A673 (cell line): ENCODE measurements at regions not wholly inside any gene's neighbourhood (a gene's known extent, or its start where the extent isn't known, plus 50 kb on each side); places are given as distances from the start of the nearest gene placed in this dataset.

ENCODE experiments used
- BruUV-seq: library from RNA; stranded (reverse); fragments of 400-500 nt; replicated peaks from 2 replicates; lab custom pipeline; 2021; lab: Mats Ljungman, UMichigan
- CTCF ChIA-PET: fragments of 300-600 bp; sonication (Branson Sonifier 250); formaldehyde crosslinking; loops from one replicate; lab custom pipeline; 2022; ENCODE audit warnings: antibody characterized with exemption; lab: Charles Lee
- POLR2A ChIA-PET: fragments of 300-600 bp; sonication (Branson Sonifier 250); formaldehyde crosslinking; loops from one replicate; lab custom pipeline; 2022; ENCODE audit warnings: antibody characterized with exemption; ENCODE audit not compliant: low non-redundant PET; lab: Charles Lee
- DNase-seq: peaks from one replicate; pipeline ENCODE4 v3.0.0-alpha.2; 2015; ENCODE audit warnings: low spot score
- H3K27ac ChIP-seq: fragments of 200-600 bp; sonication (generic); 2 replicates; pipeline ENCODE4 v1.5.1; 2016; ENCODE audit warnings: mixed run types, low read depth, mild to moderate bottlenecking, mixed read lengths, antibody characterized with exemption, low read length; ENCODE audit not compliant: poor library complexity, severe bottlenecking
- H3K27me3 ChIP-seq: fragments of 200-600 bp; sonication (generic); replicated peaks from 2 replicates; pipeline ENCODE4 v1.6.1; 2017; ENCODE audit warnings: mixed run types, low read depth, mild to moderate bottlenecking, mixed read lengths, antibody characterized with exemption, low read length; ENCODE audit not compliant: insufficient read depth, poor library complexity
- H3K36me3 ChIP-seq: fragments of 200-600 bp; sonication (generic); 2 replicates; pipeline ENCODE4 v1.6.1; 2016; ENCODE audit warnings: mixed run types, mild to moderate bottlenecking, mixed read lengths, antibody characterized with exemption, low read length; ENCODE audit not compliant: insufficient read depth, poor library complexity, severe bottlenecking
- H3K4me1 ChIP-seq: fragments of 200-600 bp; sonication (generic); 2 replicates; pipeline ENCODE4 v1.6.1; 2017; ENCODE audit warnings: mixed run types, mild to moderate bottlenecking, mixed read lengths, antibody characterized with exemption, low read length; ENCODE audit not compliant: insufficient read depth, poor library complexity, severe bottlenecking
- H3K4me3 ChIP-seq: fragments of 200-600 bp; sonication (generic); 2 replicates; pipeline ENCODE4 v1.5.1; 2016; ENCODE audit warnings: low read depth, mixed run types, mild to moderate bottlenecking, mixed read lengths, low read length; ENCODE audit not compliant: poor library complexity, severe bottlenecking
- H3K9me3 ChIP-seq: fragments of 200-600 bp; sonication (generic); 2 replicates; pipeline ENCODE4 v1.6.1; 2016; ENCODE audit warnings: mixed run types, low read depth, mild to moderate bottlenecking, mixed read lengths, antibody characterized with exemption, low read length; ENCODE audit not compliant: poor library complexity, severe bottlenecking
- CTCF ChIP-seq: fragments of 300-800, 200-600 bp; sonication (generic); conservative IDR thresholded peaks from 2 replicates; pipeline ENCODE4 v1.5.1; 2017; ENCODE audit warnings: low read depth, mild to moderate bottlenecking, antibody characterized with exemption, low read length, moderate library complexity, mixed read lengths
- EZH2 ChIP-seq: fragments of 200-600 bp; sonication (generic); IDR thresholded peaks from 2 replicates; pipeline ENCODE4 v1.6.1; 2017; ENCODE audit warnings: borderline replicate concordance, low read depth, mild to moderate bottlenecking, mixed read lengths, antibody characterized with exemption, low read length; ENCODE audit not compliant: poor library complexity, severe bottlenecking
- intact Hi-C: fragments of 100-400 bp; cut with micrococcal nuclease; formaldehyde crosslinking; loops from one replicate; pipeline ENCODE4 v1.10.0; 2022; ENCODE audit not compliant: unreplicated experiment

GRCh38 chr20:21653628-21654027 lies 51.8 kb upstream of the PAX1 start:
- POLR2A ChIA-PET, result no interaction called here
- no TSS peak for BruUV-seq

GRCh38 chr20:21643417-21643816 lies 62.0 kb upstream of the PAX1 start:
- no peak for DNase-seq
- no peak overlapping the region for H3K4me3 ChIP-seq
- no peaks in the 10 kb centered on the region for H3K4me1 ChIP-seq
- no TSS peak for BruUV-seq
- H3K9me3 ChIP-seq, result no peaks in the 10 kb centered on the region
- ChIA-PET CTCF (no interaction called here), POLR2A (no interaction called here)
- H3K36me3 ChIP-seq, result no peaks in the 10 kb centered on the region
- no peak for TF ChIP-seq EZH2
- no peak for TF ChIP-seq CTCF
- H3K27me3 ChIP-seq, result no peaks in the 10 kb centered on the region
- no peak overlapping the region for H3K27ac ChIP-seq
- intact Hi-C loops, result no loop called here

More at GRCh38 chr20:21653628-21654027, 51.8 kb upstream of the PAX1 start:
- intact Hi-C loops, result no loop called here
- CTCF ChIA-PET, result no interaction called here
- Histone ChIP-seq H3K27ac (no peak overlapping the region), H3K36me3 (no peaks in the 10 kb centered on the region), H3K4me1 (no peaks in the 10 kb centered on the region), H3K9me3 (no peaks in the 10 kb centered on the region), H3K4me3 (no peak overlapping the region), H3K27me3 (peaks cover 40% of the 10 kb centered on the region)
- no peak for DNase-seq
- TF ChIP-seq CTCF (no peak), EZH2 (no peak)

GRCh38 chr20:21640556-21640955 lies 64.9 kb upstream of the PAX1 start:
- ChIA-PET CTCF (no interaction called here), POLR2A (no interaction called here)
- no peaks in the 10 kb centered on the region for H3K36me3 ChIP-seq
- DNase-seq, result peak; percentile 34
- intact Hi-C loops, result no loop called here
- no peaks in the 10 kb centered on the region for H3K9me3 ChIP-seq
- no peak overlapping the region for H3K4me3 ChIP-seq
- H3K27ac ChIP-seq, result no peak overlapping the region
- H3K4me1 ChIP-seq, result no peaks in the 10 kb centered on the region
- H3K27me3 ChIP-seq, result no peaks in the 10 kb centered on the region
- BruUV-seq, result no TSS peak
- TF ChIP-seq EZH2 (no peak), CTCF (peak; percentile 46)
